Endothelial cell of umbilical vein (primary cell): ENCODE measurements at regions not wholly inside any gene's neighbourhood (a gene's known extent, or its start where the extent isn't known, plus 50 kb on each side); places are given as distances from the start of the nearest gene placed in this dataset.

ENCODE experiments used
- CTCF ChIP-seq, 2 donors: IDR thresholded peaks; 1 replicate in 1 of 2; 2 replicates in 1 of 2; pipeline ENCODE4 v1.5.1; 2011; ENCODE audit warnings: low read length in 2 of 2, mild to moderate bottlenecking in 2 of 2, moderate library complexity in 2 of 2, control low read depth in 1 of 2, inconsistent platforms in 1 of 2, low read depth in 1 of 2; ENCODE audit not compliant: insufficient read depth in 1 of 2; ENCODE audit errors: extremely low read depth in 1 of 2
- MYC ChIP-seq: IDR thresholded peaks from one replicate; pipeline ENCODE4 v1.6.1; 2011; ENCODE audit warnings: mild to moderate bottlenecking, low read depth, low read length
- POLR2A ChIP-seq: IDR thresholded peaks from 2 replicates; pipeline ENCODE4 v1.6.1; 2012; ENCODE audit warnings: low read depth, mild to moderate bottlenecking, control low read depth, low read length
- POLR2AphosphoS5 ChIP-seq: IDR thresholded peaks from 2 replicates; pipeline ENCODE4 v1.6.1; 2012; ENCODE audit warnings: low read depth, mild to moderate bottlenecking, control low read depth, low read length, moderate library complexity; ENCODE audit not compliant: insufficient read depth

GRCh38 chr15:95202569-95203349 lies 971.4 kb downstream of the MCTP2 start:
- no peak for TF ChIP-seq MYC
- TF ChIP-seq POLR2A, result no peak
- TF ChIP-seq CTCF (IDR thresholded peaks at IDR 0.05; ENCODE audit: extremely low read depth in 1 of 2, insufficient read depth in 1 of 2, low read depth in 1 of 2, low read length in 2 of 2), result no peak
- no peak for TF ChIP-seq POLR2AphosphoS5
